Stomach (tissue), 4 donors: ENCODE measurements at regions not wholly inside any gene's neighbourhood (a gene's known extent, or its start where the extent isn't known, plus 50 kb on each side); places are given as distances from the start of the nearest gene placed in this dataset.

ENCODE experiments used
- POLR2A ChIP-seq, 4 donors: fragments of 450-650 bp; IDR thresholded peaks; one replicate each; pipeline ENCODE4 v1.6.1; 2016; ENCODE audit warnings: antibody characterized with exemption in 4 of 4, control low read depth in 2 of 4, mild to moderate bottlenecking in 1 of 4, moderate library complexity in 1 of 4
- TF ChIP-seq, protein P1 (sequence below), 7 experiments: fragments of 450-650 bp in 4 of 7; fragments of 200-600 bp in 3 of 7; sonication (generic) in 3 of 7; IDR thresholded peaks; one replicate each; pipeline ENCODE4 v1.5.1; 2016 to 2019; ENCODE audit warnings: antibody characterized with exemption in 7 of 7, control low read depth in 2 of 7, mild to moderate bottlenecking in 1 of 7

DNA sequence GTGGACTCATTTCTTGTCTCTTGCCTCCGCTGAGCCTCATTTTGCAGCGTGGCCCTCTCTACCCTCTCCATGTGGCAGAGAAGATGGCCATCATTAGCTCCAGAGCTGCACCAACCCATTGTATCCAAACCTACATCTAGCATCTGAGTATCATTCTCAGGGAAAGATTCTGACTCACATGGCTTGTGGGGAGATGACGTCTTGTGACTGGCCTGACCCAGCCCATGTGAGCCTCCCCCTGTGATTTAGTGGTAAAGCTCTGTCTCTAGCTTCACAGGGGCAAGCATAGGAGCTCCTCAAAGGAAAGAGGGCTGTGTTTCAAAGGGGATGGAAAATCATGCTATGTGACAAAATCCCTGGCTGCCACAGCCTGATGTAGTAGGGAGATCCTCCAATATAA is 87.4 kb upstream of the RBMS1 start:
- TF ChIP-seq, protein P1, sequence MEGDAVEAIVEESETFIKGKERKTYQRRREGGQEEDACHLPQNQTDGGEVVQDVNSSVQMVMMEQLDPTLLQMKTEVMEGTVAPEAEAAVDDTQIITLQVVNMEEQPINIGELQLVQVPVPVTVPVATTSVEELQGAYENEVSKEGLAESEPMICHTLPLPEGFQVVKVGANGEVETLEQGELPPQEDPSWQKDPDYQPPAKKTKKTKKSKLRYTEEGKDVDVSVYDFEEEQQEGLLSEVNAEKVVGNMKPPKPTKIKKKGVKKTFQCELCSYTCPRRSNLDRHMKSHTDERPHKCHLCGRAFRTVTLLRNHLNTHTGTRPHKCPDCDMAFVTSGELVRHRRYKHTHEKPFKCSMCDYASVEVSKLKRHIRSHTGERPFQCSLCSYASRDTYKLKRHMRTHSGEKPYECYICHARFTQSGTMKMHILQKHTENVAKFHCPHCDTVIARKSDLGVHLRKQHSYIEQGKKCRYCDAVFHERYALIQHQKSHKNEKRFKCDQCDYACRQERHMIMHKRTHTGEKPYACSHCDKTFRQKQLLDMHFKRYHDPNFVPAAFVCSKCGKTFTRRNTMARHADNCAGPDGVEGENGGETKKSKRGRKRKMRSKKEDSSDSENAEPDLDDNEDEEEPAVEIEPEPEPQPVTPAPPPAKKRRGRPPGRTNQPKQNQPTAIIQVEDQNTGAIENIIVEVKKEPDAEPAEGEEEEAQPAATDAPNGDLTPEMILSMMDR (IDR thresholded peaks at IDR 0.05) = no peak
- no peak for TF ChIP-seq POLR2A (IDR thresholded peaks at IDR 0.05)
